ENCODE measurements at regions not wholly inside any gene's neighbourhood (a gene's known extent, or its start where the extent isn't known, plus 50 kb on each side); places are given as distances from the start of the nearest gene placed in this dataset.

DNA sequence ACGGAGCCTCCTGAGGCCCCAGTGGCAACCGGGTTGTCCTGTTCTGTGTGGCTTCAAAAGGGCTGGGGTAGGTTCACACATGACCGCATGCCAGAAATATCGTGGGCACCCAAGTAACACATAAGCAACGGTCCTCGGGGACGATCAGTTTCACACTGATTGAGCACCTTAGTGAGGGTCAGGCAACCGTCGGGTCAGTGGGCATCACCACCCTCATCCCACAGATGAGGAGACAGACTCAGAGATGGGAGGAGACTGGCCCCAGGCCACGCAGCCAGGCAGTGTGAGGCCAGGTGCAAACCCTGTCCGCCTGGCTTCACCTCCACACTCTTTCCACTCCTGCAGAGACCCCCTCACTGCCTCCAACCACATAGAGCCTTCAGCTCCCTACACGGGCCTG lies 309.8 kb downstream of the MATN1 start:
- FAIRE-seq: no peak
- DNase-seq (ENCODE audit: insufficient read length, low spot score): no peak

DNA sequence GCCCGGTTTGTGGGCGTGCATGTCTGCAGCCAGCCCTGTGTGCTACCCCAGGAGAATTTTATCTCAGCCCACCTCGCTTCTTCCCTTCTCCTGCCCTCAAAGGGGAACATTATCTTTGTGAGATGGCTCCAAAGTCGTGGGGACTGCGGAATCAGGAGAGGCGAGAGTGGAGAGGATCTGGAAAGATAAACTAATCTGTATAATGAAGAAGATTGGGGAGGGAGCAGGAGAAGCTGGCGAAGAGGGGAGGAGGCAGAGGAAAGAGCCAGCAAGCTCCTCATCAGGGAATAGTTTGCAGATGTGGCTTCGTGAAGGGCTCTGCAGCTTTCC lies 310.3 kb downstream of the MATN1 start:
- FAIRE-seq (no peak), DNase-seq (ENCODE audit: insufficient read length, low spot score) (no peak)

DNA sequence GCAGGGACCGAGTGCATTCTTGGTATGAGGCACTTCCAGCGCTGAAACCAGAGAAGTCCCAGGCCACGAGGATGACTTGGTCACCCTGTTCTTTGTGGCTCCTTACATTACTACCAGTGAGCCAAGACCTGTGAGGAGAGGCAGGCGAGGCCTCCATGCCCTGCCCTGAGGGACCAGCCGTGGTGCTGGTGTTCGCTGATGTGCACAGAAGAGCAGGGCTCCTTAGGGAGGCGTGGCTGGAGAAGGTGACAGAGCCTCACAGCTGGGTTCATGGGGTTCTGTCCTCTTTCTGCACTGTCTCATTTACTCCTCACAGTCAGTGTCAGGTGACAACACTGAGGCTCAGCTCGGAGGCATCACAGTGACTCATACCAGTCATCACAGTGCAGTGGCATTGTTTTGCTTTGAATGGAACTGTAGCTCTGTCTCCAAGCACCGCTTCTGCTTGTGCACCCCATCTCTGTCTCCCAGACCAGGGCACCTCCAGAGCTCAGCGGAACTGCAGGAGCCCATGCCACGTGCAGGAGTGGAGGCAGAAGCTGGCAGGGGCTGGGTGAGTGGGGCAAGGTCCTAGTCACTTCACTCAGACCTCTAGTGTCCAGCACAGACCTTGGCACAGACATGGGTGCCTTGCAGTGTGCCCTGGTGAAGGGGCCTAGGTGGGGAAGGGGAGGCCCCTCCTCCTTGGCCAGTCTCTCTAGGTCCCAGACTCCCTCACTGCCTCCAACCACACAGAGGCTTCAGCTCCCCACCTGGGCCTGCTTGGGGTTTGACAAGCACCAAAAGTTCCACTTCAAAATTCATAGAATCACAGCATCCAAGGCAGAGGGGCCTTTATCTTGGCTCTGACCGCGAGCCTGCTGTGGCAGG lies 310.9 kb downstream of the MATN1 start:
- no peak for FAIRE-seq
- DNase-seq (ENCODE audit: insufficient read length, low spot score): peak; percentile 34

DNA sequence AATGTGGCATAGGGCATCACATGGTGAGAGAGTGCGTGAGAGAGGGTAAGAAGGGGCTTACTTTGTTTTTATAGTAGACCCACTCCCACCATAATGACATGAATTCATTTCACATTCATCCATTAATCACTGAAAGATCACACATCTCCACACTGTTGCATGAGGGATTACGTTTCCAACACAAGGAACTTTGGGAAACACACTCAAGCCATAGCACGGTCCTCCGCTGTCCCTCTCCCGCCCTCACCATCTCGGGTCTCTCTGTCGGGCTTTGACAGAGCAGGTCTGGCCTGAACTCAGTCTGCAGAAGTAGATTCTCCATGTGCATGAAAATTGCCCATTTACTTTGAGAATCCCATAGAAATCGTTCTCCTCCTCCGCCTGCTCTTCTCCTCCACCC lies 312.2 kb downstream of the MATN1 start:
- FAIRE-seq (no peak), DNase-seq (ENCODE audit: insufficient read length, low spot score) (no peak)

DNA sequence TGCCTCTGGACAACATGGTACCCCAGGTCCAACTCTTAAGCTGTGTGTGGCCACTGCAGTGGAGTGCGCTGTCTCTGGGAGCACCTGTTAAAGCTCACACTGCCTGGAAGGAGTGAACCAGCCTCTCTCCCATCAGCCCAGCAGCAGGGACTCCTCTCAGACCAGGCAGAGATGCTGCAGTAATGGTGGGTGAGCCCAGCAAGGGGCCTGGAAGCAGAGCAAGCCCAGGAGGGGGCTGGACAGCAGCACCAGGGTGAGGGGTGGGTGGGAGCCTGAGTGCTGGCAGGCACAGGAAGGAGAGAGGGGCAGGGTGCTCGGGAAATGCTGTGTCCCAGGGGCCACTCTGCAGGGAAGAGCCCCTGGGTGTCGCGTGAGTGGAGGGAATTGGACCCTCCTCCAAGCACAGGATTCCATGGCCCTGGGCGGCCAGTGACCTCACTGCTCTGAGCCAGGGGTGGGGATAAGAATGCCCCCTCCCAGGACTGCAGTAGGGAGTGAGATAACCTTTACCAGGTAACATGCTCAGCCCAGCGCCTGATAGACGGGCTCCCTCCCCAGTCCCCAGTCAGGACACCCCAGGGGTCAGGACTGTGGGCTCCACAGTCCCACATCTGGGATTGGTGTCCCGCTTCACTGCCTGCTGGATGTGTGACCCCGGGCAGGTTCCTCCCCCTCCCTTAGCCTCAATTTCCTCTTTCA lies 313.1 kb downstream of the MATN1 start:
- DNase-seq (ENCODE audit: insufficient read length, low spot score): no peak
- no peak for FAIRE-seq

DNA sequence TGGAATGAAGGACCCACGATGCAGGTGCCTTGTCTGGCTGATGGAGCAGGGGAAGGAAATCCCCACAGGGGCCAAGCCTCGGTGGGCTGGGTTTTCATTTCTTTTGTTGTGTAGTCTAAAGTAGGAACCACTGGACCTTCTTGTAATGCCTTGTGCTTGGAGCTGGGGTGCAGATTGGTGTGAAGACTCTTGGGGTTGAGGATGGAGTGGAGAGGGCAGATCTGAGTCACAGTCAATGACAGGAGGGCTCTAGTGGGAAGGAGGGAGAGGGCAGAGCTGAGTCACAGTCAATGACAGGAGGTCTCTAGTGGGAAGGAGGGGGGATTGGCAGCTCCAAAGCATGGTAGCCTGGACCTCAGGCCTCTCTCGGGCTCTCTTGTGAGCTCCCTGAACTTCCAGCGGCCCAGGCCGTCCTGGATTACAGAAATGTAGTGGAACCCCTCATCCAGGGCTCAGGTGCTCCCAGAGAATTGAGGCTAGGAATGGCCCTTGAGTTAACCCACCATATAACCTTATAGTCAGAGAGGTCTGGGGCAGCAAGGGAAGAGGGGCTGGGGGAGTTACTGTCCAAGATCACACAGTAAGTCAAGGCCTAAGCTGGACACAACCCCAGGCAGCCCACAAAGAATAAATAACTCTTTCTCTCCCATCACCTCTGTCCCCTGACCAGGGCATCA lies 313.8 kb downstream of the MATN1 start:
- DNase-seq (ENCODE audit: insufficient read length, low spot score) (no peak), FAIRE-seq (no peak)

DNA sequence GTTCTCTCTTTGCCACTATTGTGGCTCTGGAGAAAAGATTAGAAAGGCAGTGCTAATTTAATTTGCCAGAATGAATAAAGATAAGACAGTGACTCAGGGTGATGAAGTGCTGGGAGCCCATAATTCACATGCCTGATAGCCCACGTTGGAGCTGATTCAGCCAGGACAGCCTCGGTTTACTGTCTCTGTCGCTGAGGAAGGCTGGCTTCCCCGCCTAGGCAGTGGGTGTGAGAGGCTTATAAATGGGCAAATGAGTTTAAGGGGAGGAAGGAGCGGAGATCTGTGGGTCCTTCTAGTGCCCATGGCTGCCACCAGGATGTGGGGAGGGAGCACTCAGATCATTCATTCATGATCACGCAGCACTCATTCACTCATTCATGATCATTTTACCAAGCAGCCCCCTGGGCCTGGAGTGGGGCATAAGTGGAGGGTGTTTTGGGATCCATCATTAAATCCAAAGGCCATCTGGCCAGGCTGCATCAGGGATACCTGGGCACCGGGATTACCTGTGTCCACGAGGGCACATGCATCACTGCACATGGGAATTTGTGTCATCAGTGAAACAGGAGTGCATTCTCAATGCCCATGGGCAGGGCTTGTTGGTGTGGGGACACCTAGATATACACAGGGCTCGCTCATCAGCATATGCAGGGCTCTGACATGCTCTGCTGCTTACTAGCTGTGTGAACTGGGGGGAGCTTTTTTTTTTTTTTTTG lies 315.4 kb downstream of the MATN1 start:
- FAIRE-seq (no peak), DNase-seq (ENCODE audit: insufficient read length, low spot score) (no peak)

DNA sequence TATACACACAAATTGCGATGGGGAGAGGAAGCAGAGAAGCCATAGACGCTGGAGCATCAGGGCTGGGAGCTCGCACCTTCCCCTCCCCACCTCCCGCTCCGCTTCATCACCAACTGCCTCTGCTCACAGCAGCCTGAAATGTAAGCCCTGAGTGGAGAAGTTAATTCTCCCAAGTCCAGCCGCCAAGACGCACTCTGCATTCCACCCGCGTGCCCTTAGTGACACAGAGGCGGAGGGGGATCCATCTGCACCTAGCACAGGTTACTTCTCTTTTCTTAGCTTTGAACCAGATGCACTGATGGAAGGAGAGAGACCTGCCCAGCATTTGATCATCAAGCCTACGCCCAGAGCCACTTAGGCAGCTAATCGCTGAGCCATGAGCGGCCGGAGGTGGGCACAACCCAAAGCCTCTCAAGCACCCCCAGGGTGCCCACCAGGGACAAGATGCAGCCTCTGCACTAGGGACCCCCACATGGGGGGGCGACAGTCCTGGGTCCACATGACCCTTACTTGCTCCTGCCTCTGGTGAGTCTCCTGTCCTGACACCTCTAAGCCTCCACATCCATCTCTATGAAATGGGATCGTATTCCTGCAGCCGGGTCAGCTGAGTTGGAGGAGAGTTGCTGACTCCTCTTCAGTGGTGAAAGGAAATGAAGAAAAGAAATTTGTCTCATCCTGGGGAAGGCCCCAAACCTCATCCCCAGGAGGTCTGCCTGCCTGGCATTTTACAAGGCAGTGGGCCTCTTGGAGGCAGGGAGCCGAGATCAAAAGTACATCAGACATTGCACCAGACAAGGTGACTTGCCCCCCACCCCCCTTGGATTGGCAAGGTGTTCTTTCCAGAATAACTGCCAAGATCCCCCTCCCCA lies 316.2 kb downstream of the MATN1 start:
- DNase-seq (ENCODE audit: insufficient read length, low spot score): no peak
- no peak for FAIRE-seq

DNA sequence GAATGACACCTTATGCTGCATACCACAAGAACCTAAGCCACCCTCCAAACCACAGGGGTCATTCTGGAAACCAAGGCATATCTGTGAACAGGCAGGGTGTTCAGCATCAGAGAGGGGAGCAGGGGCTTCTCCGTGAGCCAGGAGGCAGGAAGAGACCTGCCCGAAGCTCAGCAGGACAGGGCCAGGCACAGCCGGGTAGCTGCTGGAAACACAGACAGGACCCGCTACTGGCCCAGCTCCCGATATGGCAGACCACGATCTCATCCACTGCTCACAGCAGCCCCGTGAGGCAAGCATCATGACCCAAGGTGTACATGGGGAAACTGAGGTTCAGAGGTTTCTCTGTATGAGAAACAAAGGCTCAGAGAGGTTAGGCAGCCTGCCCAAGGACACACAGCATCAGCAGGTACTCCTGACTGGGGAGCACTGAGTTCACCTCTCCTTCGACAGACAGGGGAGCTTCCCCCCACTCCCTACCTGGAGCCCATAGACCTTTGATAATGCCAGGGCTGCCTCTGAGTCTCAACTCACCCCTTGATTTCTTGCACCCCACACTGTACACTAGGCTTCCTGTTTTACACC lies 317.7 kb downstream of the MATN1 start:
- FAIRE-seq: no peak
- DNase-seq (ENCODE audit: insufficient read length, low spot score): no peak

DNA sequence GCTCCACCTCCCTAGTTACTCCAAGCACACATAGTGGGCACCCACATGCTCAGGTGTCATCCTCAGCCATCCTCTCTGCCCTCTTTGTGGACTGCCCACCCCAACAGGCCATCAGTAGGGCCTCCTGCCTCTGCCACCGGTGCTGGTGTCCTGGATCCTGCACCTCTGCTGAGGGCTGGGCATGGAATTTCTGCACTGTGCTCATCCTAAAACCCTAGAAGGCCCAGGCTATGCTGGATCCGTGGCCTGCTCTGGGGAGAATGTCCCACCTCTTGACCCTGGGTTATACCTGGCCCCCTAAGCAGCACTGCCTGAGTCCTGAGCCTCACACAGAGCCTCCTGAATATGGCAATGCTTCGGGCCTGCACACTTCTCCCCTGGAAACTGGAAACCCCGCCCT lies 318.3 kb downstream of the MATN1 start:
- FAIRE-seq: no peak
- no peak for DNase-seq (ENCODE audit: insufficient read length, low spot score)

DNA sequence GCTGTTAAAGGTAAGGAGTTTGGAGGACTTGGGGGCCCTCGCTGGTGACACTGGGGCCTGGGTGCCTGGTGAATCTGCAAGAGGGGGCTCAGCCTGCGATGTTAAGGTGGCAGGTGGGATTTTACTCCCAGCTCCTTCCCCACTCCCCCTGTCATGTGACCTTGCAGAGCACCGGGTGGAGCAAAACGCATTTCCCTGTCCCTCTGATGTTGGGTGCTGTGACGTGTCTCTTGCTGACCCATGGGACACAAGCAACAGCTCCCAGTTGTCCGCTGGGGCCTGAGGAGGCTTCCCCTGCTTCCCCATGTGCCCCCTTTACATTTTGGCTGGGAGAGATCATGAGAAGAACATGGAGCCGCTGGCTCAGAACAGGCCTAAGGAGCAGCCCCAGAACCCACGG lies 319.0 kb downstream of the MATN1 start:
- DNase-seq (ENCODE audit: insufficient read length, low spot score): no peak
- FAIRE-seq: no peak

DNA sequence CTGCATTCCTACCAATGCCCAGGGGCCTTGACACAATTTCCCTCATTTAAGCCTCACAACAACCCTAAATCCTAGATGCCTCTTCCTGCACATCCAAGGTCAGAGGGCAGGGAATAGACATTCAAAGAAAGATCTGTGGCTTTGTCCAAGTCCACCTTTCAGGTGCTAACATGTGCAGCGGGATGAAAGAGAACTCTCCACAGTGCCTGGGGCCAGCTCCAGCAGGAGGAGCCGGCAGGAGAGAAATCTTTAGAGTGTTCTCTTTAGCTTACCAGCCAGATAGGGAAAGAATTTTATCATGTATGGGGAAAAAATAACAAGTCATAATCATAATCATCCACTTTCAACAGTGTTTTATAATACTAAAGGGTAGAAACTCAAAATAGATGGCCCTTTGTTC lies 319.7 kb downstream of the MATN1 start:
- DNase-seq (ENCODE audit: insufficient read length, low spot score) (no peak), FAIRE-seq (no peak)

DNA sequence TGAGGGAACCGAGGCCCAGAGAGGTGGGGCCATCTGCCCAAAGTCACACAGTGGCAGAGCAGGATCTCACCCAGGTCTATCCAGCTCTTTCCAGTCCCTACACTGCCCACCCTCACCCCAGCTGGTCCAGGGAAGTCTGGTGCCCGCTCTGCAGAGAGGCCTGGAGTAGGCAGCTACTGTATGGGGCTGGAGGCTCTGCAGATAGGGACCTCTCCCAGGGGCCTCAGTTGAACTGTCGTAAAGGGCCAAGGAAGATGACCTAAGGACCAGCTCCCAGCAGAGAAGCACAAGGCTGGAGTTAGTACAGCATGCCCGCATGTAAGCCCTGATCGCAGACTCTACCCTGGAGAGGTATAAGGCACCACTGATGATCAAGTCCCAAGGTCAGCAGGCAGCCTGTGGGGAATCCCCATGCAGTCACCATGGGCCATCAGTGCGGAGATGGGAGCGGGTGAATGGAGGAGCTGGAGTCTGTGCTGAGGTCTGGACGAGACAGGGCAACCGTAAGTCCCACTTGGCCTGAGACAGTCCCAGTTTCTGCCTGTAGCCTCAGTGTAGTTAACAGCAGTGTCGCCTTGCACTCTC lies 320.2 kb downstream of the MATN1 start:
- FAIRE-seq (no peak), DNase-seq (ENCODE audit: insufficient read length, low spot score) (no peak)

DNA sequence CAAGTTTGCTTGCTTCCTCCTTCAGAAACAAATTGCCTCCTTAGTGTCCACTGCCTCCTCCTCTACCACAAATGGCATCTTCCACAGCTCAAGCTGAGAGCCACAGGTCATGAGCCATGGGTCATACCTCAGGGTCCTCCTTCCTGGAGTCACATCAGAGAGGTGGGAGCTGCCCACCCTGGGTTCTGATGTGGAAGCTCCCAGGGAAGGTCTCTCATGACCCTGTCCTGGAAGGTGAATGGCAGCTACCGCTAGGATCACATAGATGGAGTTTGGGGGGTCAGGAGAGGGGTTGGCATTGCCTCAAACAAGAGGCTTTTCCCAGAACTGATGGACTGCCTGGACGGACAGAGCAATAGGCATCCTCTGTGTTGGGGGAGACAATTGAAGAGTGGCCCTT lies 321.4 kb downstream of the MATN1 start:
- DNase-seq (ENCODE audit: insufficient read length, low spot score) (no peak), FAIRE-seq (no peak)

DNA sequence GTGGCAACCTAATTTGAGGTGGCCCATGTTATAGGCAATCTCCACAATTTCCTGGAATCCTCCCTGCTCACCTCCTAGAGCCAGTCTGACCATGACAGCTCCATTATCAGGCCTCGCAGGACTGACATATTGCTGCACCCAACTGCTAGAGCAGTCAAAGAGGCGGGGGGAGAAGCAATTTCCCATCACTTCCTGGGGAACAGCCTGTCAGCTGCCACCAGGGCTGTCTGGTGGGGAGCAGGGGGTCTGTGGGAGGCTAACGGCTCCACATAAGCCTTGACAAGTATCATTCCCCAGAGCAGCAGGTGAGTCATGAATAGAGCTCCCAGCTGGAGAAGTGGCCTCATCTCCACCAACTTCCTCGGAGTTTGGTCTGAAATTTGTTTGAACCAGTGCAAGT lies 322.9 kb downstream of the MATN1 start:
- DNase-seq (ENCODE audit: insufficient read length, low spot score) (no peak), FAIRE-seq (no peak)

DNA sequence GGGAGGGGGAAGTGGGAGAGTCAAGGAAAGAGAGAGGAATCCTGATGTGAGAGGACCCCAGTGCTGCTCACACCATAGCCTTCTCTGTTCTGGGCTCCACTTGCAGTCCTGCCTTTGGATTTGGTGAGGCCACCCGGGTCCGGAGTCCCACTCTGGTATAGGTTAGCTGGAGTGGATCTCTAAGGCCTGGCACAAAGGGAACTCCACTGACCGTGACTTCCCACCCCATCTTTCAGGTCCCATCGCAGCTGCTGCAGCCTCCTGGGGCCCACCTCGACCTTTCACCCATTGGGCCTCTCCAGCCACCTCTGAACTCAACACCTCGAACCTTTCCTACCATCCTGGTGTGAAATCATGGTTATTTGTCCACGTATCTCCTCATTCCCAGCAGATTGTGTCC lies 324.4 kb downstream of the MATN1 start:
- no peak for FAIRE-seq
- no peak for DNase-seq (ENCODE audit: insufficient read length, low spot score)

DNA sequence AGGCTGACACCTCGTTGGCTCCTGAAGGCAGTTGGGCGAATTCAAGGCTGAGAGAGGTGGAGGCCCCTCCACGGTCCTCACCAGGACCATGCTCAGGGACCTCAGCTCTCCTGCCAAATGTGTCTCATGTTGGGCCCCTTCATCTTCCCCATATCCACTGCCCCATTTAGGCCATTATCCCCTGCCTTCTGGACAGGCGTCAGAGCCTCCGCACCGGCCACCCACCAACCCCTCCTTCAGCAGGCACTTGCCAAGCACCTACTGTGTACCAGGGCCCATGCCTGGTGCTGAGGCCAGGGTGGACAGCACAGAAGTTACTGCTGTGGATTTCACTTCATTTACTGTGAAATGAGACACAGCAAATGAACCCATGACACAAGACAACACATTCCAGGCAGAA lies 325.8 kb downstream of the MATN1 start:
- FAIRE-seq (no peak), DNase-seq (ENCODE audit: insufficient read length, low spot score) (no peak)

DNA sequence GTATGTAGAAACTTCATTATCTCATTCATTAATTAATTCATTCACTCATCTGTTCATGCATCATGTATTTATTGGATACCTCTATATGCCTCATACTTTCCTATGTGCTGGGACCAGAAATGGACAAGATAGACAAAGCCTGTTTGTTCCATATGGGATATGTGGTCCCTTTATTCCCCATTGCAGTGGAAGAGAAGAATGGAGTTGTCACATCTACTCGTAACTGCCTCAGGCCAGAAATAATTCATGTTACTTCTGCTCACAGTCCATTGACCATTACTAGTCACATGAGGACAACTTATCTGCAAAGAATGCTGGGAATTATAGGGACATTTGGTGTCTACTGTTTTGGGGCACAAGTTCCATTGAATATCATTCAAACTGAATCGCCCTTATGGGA lies 327.8 kb downstream of the MATN1 start:
- FAIRE-seq: no peak

DNA sequence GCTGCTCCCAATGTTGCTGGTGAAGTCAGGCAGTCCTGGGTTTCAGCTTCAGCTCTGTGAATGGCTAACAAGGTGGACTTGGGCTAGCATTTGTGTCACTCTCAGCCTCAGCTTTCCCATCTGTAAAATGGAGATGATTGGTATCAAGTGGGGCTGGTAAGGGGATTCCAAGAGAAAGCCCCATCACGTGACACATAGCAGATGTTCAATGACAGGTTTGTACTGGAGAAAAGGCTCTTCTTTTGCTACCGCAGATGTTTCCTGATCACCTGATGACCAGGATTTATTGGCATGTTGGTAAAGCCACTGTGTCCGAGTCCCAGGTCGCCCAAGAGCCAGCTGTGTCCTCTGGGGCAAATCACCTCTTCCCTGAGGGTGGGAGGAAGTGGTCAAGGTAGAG lies 335.0 kb downstream of the MATN1 start:
- FAIRE-seq: no peak

More for the DNA sequence above, 327.8 kb downstream of the MATN1 start:
- no peak for DNase-seq (ENCODE audit: insufficient read length, low spot score)

More for the DNA sequence above, 335.0 kb downstream of the MATN1 start:
- no peak for DNase-seq (ENCODE audit: insufficient read length, low spot score)
